Choroid plexus epithelial cell (primary cell): ENCODE measurements at regions not wholly inside any gene's neighbourhood (a gene's known extent, or its start where the extent isn't known, plus 50 kb on each side); places are given as distances from the start of the nearest gene placed in this dataset.
"Not testable (repeated sequence)": the region's sequence is repeated elsewhere in the genome, so short reads cannot be mapped to it uniquely, and the experiment has no call there.

Source experiments
- DNase-seq: peaks from one replicate; pipeline ENCODE4 v3.0.0-alpha.2; 2010; ENCODE audit warnings: low read depth
- H3K4me3 ChIP-seq: 2 replicates; pipeline ENCODE4 v1.5.1; 2011; ENCODE audit warnings: low read depth, mild to moderate bottlenecking, control low read depth, low read length, moderate library complexity
- CTCF ChIP-seq: conservative IDR thresholded peaks from 2 replicates; pipeline ENCODE4 v1.5.1; 2011; ENCODE audit warnings: low read depth, mild to moderate bottlenecking, control low read depth, inconsistent platforms, low read length, moderate library complexity

- no peak for DNase-seq
- no peak for TF ChIP-seq CTCF
- no peak overlapping the region for H3K4me3 ChIP-seq
These were observed 91.1 kb upstream of the CLPB start for GRCh38 chr11:72525466-72525865.

DNA sequence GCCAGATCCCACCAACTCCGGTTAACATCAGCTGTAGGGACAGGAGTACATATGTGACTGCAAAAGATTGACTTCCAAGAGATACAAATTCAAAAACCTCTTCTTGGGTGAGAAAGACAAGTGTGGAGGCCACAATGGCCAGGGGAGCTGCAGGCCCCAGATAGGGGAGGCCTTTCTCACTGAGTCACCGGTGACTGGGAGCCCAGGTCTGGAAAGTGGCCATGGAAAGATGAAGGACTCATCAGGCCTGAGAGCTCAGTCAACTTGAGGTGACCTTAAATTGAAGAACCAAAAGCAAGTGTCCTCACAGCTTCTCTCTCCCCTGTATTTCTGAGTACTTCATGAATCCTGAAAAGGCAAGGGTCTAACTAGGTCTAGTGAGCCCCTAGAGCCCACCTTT is 90.4 kb upstream of the CLPB start:
- peak; percentile 13 for DNase-seq
- no peak overlapping the region for H3K4me3 ChIP-seq
- no peak for TF ChIP-seq CTCF

DNA sequence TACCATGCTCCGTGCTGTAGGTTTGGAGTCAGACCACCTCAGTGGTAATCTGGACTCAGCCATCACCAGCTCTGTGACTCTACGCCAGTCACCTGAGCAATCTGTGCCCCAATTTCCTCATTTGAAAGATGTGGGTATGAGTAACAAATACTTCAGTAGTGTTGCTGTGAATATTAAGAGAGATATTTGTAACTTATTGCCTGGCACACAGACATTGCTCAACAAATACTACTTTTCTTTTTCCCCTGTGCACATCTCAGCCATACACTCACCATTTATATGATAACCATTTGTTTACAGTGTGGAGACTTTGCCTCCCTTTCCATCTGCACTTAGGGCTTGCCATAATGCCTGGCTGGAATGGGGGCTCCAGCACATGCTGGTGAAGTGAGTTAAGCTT is 89.7 kb upstream of the CLPB start:
- H3K4me3 ChIP-seq, result no peak overlapping the region
- TF ChIP-seq CTCF, result no peak

GRCh38 chr11:72522186-72522585 is 87.9 kb upstream of the CLPB start:
- no peak for TF ChIP-seq CTCF
- no peak for DNase-seq
- no peak overlapping the region for H3K4me3 ChIP-seq

More for the DNA sequence above, 89.7 kb upstream of the CLPB start:
- DNase-seq, result no peak

DNA sequence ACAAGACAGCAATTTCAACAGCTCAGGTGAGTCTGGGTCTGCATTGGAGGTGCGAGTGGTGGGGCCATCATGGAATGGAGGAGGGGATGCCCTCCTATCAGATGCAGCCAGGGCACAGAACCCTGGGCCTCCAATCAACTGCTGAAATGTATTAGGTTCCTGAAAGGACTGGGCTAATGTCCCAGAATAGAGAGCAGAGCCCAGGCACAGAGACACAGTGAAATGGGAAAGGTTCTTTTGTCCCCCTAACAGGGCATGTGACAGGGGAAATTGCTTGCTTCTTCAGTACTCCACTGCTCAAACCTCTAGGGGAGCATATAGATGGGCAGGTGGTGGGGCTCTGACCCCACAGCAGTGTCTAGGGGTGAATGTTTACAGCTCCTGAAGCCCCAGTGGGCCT is 87.3 kb upstream of the CLPB start:
- TF ChIP-seq CTCF, result no peak
- H3K4me3 ChIP-seq, result no peak overlapping the region
- DNase-seq, result no peak

DNA sequence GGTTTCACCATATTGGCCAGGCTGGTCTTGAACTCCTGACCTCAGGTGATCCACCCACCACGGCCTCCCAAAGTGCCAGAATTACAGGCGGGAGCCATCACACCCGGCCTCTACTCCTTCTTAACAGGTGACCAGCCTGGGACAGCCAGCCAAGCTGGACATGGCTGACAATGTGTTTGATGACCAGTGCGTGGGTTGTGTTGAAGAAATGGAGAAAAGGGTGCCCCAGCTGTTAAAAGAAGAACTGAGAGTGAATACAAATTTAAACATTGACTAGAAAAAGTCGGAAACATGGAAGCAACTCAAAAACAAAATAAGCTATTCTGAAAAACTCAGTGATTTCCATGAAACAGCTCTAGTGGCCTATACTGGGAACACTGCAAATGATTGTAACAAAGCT is 86.5 kb upstream of the CLPB start:
- TF ChIP-seq CTCF, result no peak
- DNase-seq, result no peak
- no peak overlapping the region for H3K4me3 ChIP-seq

GRCh38 chr11:72519882-72520281 is 85.6 kb upstream of the CLPB start:
- not testable (repeated sequence) for H3K4me3 ChIP-seq, DNase-seq
